Karpas-422 (cell line): ENCODE measurements at regions not wholly inside any gene's neighbourhood (a gene's known extent, or its start where the extent isn't known, plus 50 kb on each side); places are given as distances from the start of the nearest gene placed in this dataset.

ENCODE experiments used
- DNase-seq: peaks from one replicate; pipeline ENCODE4 v3.0.0-alpha.2; 2015
- H2AFZ ChIP-seq: fragments of 200-600 bp; sonication (generic); 2 replicates; pipeline ENCODE4 v1.6.1; 2014; ENCODE audit warnings: antibody characterized with exemption, low read length, mixed read lengths
- H3K27ac ChIP-seq: fragments of 200-600 bp; sonication (generic); 2 replicates; pipeline ENCODE4 v1.5.1; 2014; ENCODE audit warnings: mild to moderate bottlenecking, low read length, moderate library complexity
- H3K27me3 ChIP-seq: fragments of 200-600 bp; sonication (generic); 2 replicates; pipeline ENCODE4 v1.6.1; 2014; ENCODE audit warnings: low read length, mixed read lengths
- H3K36me3 ChIP-seq: fragments of 200-600 bp; sonication (generic); 2 replicates; pipeline ENCODE4 v1.6.1; 2014; ENCODE audit warnings: low read length, mixed read lengths; ENCODE audit not compliant: insufficient read depth
- H3K4me1 ChIP-seq: fragments of 200-600 bp; sonication (generic); 2 replicates; pipeline ENCODE4 v1.6.1; 2014; ENCODE audit warnings: mild to moderate bottlenecking, low read length, mixed read lengths
- H3K4me2 ChIP-seq: fragments of 200-600 bp; sonication (generic); 2 replicates; pipeline ENCODE4 v1.6.1; 2014; ENCODE audit warnings: low read length, low read depth, mild to moderate bottlenecking; ENCODE audit not compliant: poor library complexity, severe bottlenecking
- H3K4me3 ChIP-seq: fragments of 200-600 bp; sonication (generic); 2 replicates; pipeline ENCODE4 v1.5.1; 2014; ENCODE audit warnings: mild to moderate bottlenecking, antibody characterized with exemption, low read length, mixed read lengths
- H3K79me2 ChIP-seq: fragments of 200-600 bp; sonication (generic); 2 replicates; pipeline ENCODE4 v1.6.1; 2014; ENCODE audit warnings: mild to moderate bottlenecking, low read length, mixed read lengths
- H3K9ac ChIP-seq: fragments of 200-600 bp; sonication (generic); 2 replicates; pipeline ENCODE4 v1.6.0; 2014; ENCODE audit warnings: low read length
- H3K9me2 ChIP-seq: fragments of 200-600 bp; sonication (generic), shearing (Covaris generic); replicated peaks from 2 replicates; pipeline ENCODE4 v1.6.0; 2014; ENCODE audit warnings: mild to moderate bottlenecking, low read length, moderate library complexity; ENCODE audit not compliant: insufficient read depth
- H3K9me3 ChIP-seq: fragments of 300-700, 200-600 bp; sonication (generic); 2 replicates; pipeline ENCODE4 v1.6.1; 2014; ENCODE audit warnings: low read length, mixed read lengths
- H4K20me1 ChIP-seq: fragments of 200-600 bp; sonication (generic); 2 replicates; pipeline ENCODE4 v1.6.1; 2014; ENCODE audit warnings: mild to moderate bottlenecking, antibody characterized with exemption, low read length, low read depth; ENCODE audit not compliant: insufficient read depth

- H3K27ac ChIP-seq: no peak overlapping the region
- no peak overlapping the region for H3K4me2 ChIP-seq
- H3K9me2 ChIP-seq: no peaks in the 10 kb centered on the region
- H3K36me3 ChIP-seq: no peaks in the 10 kb centered on the region
- no peak overlapping the region for H2AFZ ChIP-seq
- H4K20me1 ChIP-seq: no peaks in the 10 kb centered on the region
- H3K4me1 ChIP-seq: no peaks in the 10 kb centered on the region
- no peak for DNase-seq
- no peaks in the 10 kb centered on the region for H3K27me3 ChIP-seq
- H3K79me2 ChIP-seq: no peaks in the 10 kb centered on the region
- H3K9me3 ChIP-seq: no peaks in the 10 kb centered on the region
- no peak overlapping the region for H3K9ac ChIP-seq
- H3K4me3 ChIP-seq: no peak overlapping the region
Observed at GRCh38 chr20:10109641-10110040, 74.9 kb downstream of the ANKEF1 start.

GRCh38 chr20:10110151-10110550 lies 75.4 kb downstream of the ANKEF1 start:
- H3K79me2 ChIP-seq: no peaks in the 10 kb centered on the region
- no peaks in the 10 kb centered on the region for H4K20me1 ChIP-seq
- no peak for DNase-seq
- H3K36me3 ChIP-seq: no peaks in the 10 kb centered on the region
- H3K4me3 ChIP-seq: no peak overlapping the region
- H3K4me1 ChIP-seq: no peaks in the 10 kb centered on the region
- H3K9me3 ChIP-seq: no peaks in the 10 kb centered on the region
- no peak overlapping the region for H3K27ac ChIP-seq
- H3K4me2 ChIP-seq: no peak overlapping the region
- no peaks in the 10 kb centered on the region for H3K27me3 ChIP-seq
- H2AFZ ChIP-seq: no peak overlapping the region
- H3K9me2 ChIP-seq: no peaks in the 10 kb centered on the region
- H3K9ac ChIP-seq: no peak overlapping the region

GRCh38 chr20:10111139-10111958 lies 76.6 kb downstream of the ANKEF1 start:
- H2AFZ ChIP-seq: no peak overlapping the region

GRCh38 chr20:10111959-10112250 lies 77.1 kb downstream of the ANKEF1 start:
- Histone ChIP-seq H4K20me1 (no peaks in the 10 kb centered on the region), H3K4me1 (no peaks in the 10 kb centered on the region), H3K27me3 (no peaks in the 10 kb centered on the region), H3K9ac (no peak overlapping the region), H3K27ac (no peak overlapping the region), H3K9me2 (no peaks in the 10 kb centered on the region), H3K4me3 (no peak overlapping the region), H3K4me2 (no peak overlapping the region), H3K36me3 (no peaks in the 10 kb centered on the region), H2AFZ (no peak overlapping the region), H3K9me3 (no peaks in the 10 kb centered on the region), H3K79me2 (no peaks in the 10 kb centered on the region)
- no peak for DNase-seq

More at GRCh38 chr20:10111139-10111958, 76.6 kb downstream of the ANKEF1 start:
- H3K4me2 ChIP-seq: no peak overlapping the region
- H3K36me3 ChIP-seq: no peaks in the 10 kb centered on the region
- no peaks in the 10 kb centered on the region for H3K79me2 ChIP-seq
- no peaks in the 10 kb centered on the region for H4K20me1 ChIP-seq
- no peaks in the 10 kb centered on the region for H3K4me1 ChIP-seq
- no peak overlapping the region for H3K4me3 ChIP-seq
- H3K27me3 ChIP-seq: no peaks in the 10 kb centered on the region
- H3K27ac ChIP-seq: no peak overlapping the region
- no peak for DNase-seq
- no peaks in the 10 kb centered on the region for H3K9me2 ChIP-seq
- no peaks in the 10 kb centered on the region for H3K9me3 ChIP-seq
- H3K9ac ChIP-seq: no peak overlapping the region

GRCh38 chr20:10113746-10114145 lies 79.0 kb downstream of the ANKEF1 start:
- Histone ChIP-seq H3K27me3 (no peaks in the 10 kb centered on the region), H2AFZ (no peak overlapping the region), H3K9me3 (no peaks in the 10 kb centered on the region), H3K4me2 (no peak overlapping the region), H3K79me2 (no peaks in the 10 kb centered on the region), H3K9me2 (no peaks in the 10 kb centered on the region), H3K4me3 (no peak overlapping the region), H3K9ac (no peak overlapping the region), H3K27ac (no peak overlapping the region), H4K20me1 (no peaks in the 10 kb centered on the region), H3K36me3 (no peaks in the 10 kb centered on the region), H3K4me1 (no peaks in the 10 kb centered on the region)
- DNase-seq: no peak

GRCh38 chr20:10114598-10114997 lies 79.8 kb downstream of the ANKEF1 start:
- Histone ChIP-seq H3K9me3 (no peaks in the 10 kb centered on the region), H4K20me1 (no peaks in the 10 kb centered on the region), H3K79me2 (no peaks in the 10 kb centered on the region), H3K9me2 (no peaks in the 10 kb centered on the region), H3K4me2 (no peak overlapping the region), H2AFZ (no peak overlapping the region), H3K27ac (no peak overlapping the region), H3K36me3 (no peaks in the 10 kb centered on the region), H3K27me3 (no peaks in the 10 kb centered on the region), H3K9ac (no peak overlapping the region), H3K4me1 (no peaks in the 10 kb centered on the region), H3K4me3 (no peak overlapping the region)
- no peak for DNase-seq

- Histone ChIP-seq H3K36me3 (no peaks in the 10 kb centered on the region), H3K4me1 (no peaks in the 10 kb centered on the region), H3K4me2 (no peak overlapping the region), H4K20me1 (no peaks in the 10 kb centered on the region), H2AFZ (no peak overlapping the region), H3K27me3 (no peaks in the 10 kb centered on the region), H3K27ac (no peak overlapping the region), H3K79me2 (no peaks in the 10 kb centered on the region), H3K4me3 (no peak overlapping the region), H3K9me3 (no peaks in the 10 kb centered on the region), H3K9ac (no peak overlapping the region), H3K9me2 (no peaks in the 10 kb centered on the region)
- DNase-seq: no peak
Observed at GRCh38 chr20:10115021-10115420, 80.2 kb downstream of the ANKEF1 start.

- Histone ChIP-seq H3K4me2 (no peak overlapping the region), H4K20me1 (no peaks in the 10 kb centered on the region), H3K4me3 (no peak overlapping the region), H3K27me3 (no peaks in the 10 kb centered on the region), H3K36me3 (no peaks in the 10 kb centered on the region), H3K27ac (no peak overlapping the region), H3K9me3 (no peaks in the 10 kb centered on the region), H2AFZ (no peak overlapping the region), H3K9me2 (no peaks in the 10 kb centered on the region), H3K9ac (no peak overlapping the region), H3K79me2 (no peaks in the 10 kb centered on the region), H3K4me1 (no peaks in the 10 kb centered on the region)
- DNase-seq: no peak
Observed at GRCh38 chr20:10119336-10119735, 84.5 kb downstream of the ANKEF1 start.
